ENCODE measurements at regions not wholly inside any gene's neighbourhood (a gene's known extent, or its start where the extent isn't known, plus 50 kb on each side); places are given as distances from the start of the nearest gene placed in this dataset.
"Not testable (repeated sequence)": the region's sequence is repeated elsewhere in the genome, so short reads cannot be mapped to it uniquely, and the experiment has no call there.

GRCh38 chr2:8587251-8587791 lies 94.5 kb upstream of the ID2 start:
- no peak for DNase-seq

- no peak for DNase-seq
Measured at GRCh38 chr2:8587920-8588830, 93.7 kb upstream of the ID2 start.

GRCh38 chr2:8588831-8589191 lies 93.0 kb upstream of the ID2 start:
- DNase-seq = no peak

- DNase-seq = no peak
Measured at GRCh38 chr2:8589721-8590120, 92.1 kb upstream of the ID2 start.

- DNase-seq = no peak
Measured at GRCh38 chr2:8590938-8591337, 90.9 kb upstream of the ID2 start.

- DNase-seq = no peak
Measured at GRCh38 chr2:8592736-8593135, 89.1 kb upstream of the ID2 start.

- DNase-seq = no peak
Measured at GRCh38 chr2:8593243-8593642, 88.6 kb upstream of the ID2 start.

GRCh38 chr2:8594731-8595427 lies 87.0 kb upstream of the ID2 start:
- no peak for DNase-seq

GRCh38 chr2:8595428-8595805 lies 86.4 kb upstream of the ID2 start:
- DNase-seq = no peak

GRCh38 chr2:8595811-8596600 lies 85.8 kb upstream of the ID2 start:
- DNase-seq = no peak

- DNase-seq = no peak
Measured at GRCh38 chr2:8597094-8597493, 84.8 kb upstream of the ID2 start.

- no peak for DNase-seq
Measured at GRCh38 chr2:8597559-8598225, 84.2 kb upstream of the ID2 start.

- DNase-seq = peak; percentile 22 to 59
Measured at GRCh38 chr2:8598295-8599165, 83.3 kb upstream of the ID2 start.

- no peak for DNase-seq
Measured at GRCh38 chr2:8599421-8600242, 82.2 kb upstream of the ID2 start.

GRCh38 chr2:8600456-8600855 lies 81.4 kb upstream of the ID2 start:
- no peak for DNase-seq

GRCh38 chr2:8602809-8603208 lies 79.0 kb upstream of the ID2 start:
- DNase-seq = no peak

- not testable (repeated sequence) for DNase-seq
Measured at GRCh38 chr2:8603356-8603755, 78.5 kb upstream of the ID2 start.

- no peak for DNase-seq
Measured at GRCh38 chr2:8604262-8604661, 77.6 kb upstream of the ID2 start.

- no peak for DNase-seq
Measured at GRCh38 chr2:8605351-8606065, 76.3 kb upstream of the ID2 start.

GRCh38 chr2:8606226-8606625 lies 75.6 kb upstream of the ID2 start:
- no peak for DNase-seq
